BLaER1 (cell line): ENCODE measurements at regions not wholly inside any gene's neighbourhood (a gene's known extent, or its start where the extent isn't known, plus 50 kb on each side); places are given as distances from the start of the nearest gene placed in this dataset.

Experiments
- H3K27ac ChIP-seq: shearing (Covaris generic); formaldehyde crosslinking; 2 replicates; pipeline ENCODE4 v1.8.1; 2022
- H3K27me3 ChIP-seq: shearing (Covaris generic); formaldehyde crosslinking; 2 replicates; pipeline ENCODE4 v1.8.1; 2022
- H3K36me3 ChIP-seq: shearing (Covaris generic); formaldehyde crosslinking; 2 replicates; pipeline ENCODE4 v1.8.1; 2022
- H3K4me1 ChIP-seq: shearing (Covaris generic); formaldehyde crosslinking; 2 replicates; pipeline ENCODE4 v1.8.1; 2022
- H3K4me2 ChIP-seq: shearing (Covaris generic); formaldehyde crosslinking; 2 replicates; pipeline ENCODE4 v1.8.1; 2022
- H3K4me3 ChIP-seq: shearing (Covaris generic); formaldehyde crosslinking; 2 replicates; pipeline ENCODE4 v1.8.1; 2022
- H3K9ac ChIP-seq: shearing (Covaris generic); formaldehyde crosslinking; 2 replicates; pipeline ENCODE4 v1.8.1; 2022
- H3K9me3 ChIP-seq: shearing (Covaris generic); formaldehyde crosslinking; 2 replicates; pipeline ENCODE4 v1.8.1; 2022
- H4K20me1 ChIP-seq: shearing (Covaris generic); formaldehyde crosslinking; 2 replicates; pipeline ENCODE4 v1.8.1; 2022
- Cebpa-rat ChIP-seq: shearing (Covaris generic); IDR thresholded peaks from 2 replicates; pipeline ENCODE4 v1.8.1; 2022

- Histone ChIP-seq H4K20me1 (no peaks in the 10 kb centered on the region), H3K4me2 (no peak overlapping the region), H3K36me3 (no peaks in the 10 kb centered on the region)
Measured at GRCh38 chr1:182200025-182200812, 138.7 kb upstream of the ZNF648 start.

GRCh38 chr1:182198006-182198605 is 136.6 kb upstream of the ZNF648 start:
- Histone ChIP-seq H3K9me3 (no peaks in the 10 kb centered on the region), H3K4me1 (no peaks in the 10 kb centered on the region), H4K20me1 (no peaks in the 10 kb centered on the region), H3K36me3 (no peaks in the 10 kb centered on the region), H3K4me3 (no peak overlapping the region), H3K27ac (no peak overlapping the region), H3K9ac (no peak overlapping the region), H3K27me3 (no peaks in the 10 kb centered on the region), H3K4me2 (no peak overlapping the region)
- no peak for TF ChIP-seq Cebpa-rat

More at GRCh38 chr1:182200025-182200812, 138.7 kb upstream of the ZNF648 start:
- Histone ChIP-seq H3K4me1 (no peaks in the 10 kb centered on the region), H3K9ac (no peak overlapping the region), H3K9me3 (no peaks in the 10 kb centered on the region), H3K27me3 (no peaks in the 10 kb centered on the region), H3K4me3 (no peak overlapping the region), H3K27ac (no peak overlapping the region)
- 0 out of 2 replicates have a peak, but pooled peaks have one; percentile 6 for TF ChIP-seq Cebpa-rat

GRCh38 chr1:182196897-182197870 is 135.7 kb upstream of the ZNF648 start:
- no peak overlapping the region for H3K4me3 ChIP-seq
- H3K27me3 ChIP-seq, result no peaks in the 10 kb centered on the region
- no peaks in the 10 kb centered on the region for H3K4me1 ChIP-seq
- no peak overlapping the region for H3K9ac ChIP-seq
- H3K9me3 ChIP-seq, result no peaks in the 10 kb centered on the region
- H4K20me1 ChIP-seq, result no peaks in the 10 kb centered on the region
- no peaks in the 10 kb centered on the region for H3K36me3 ChIP-seq
- no peak overlapping the region for H3K27ac ChIP-seq
- no peak for TF ChIP-seq Cebpa-rat
- H3K4me2 ChIP-seq, result no peak overlapping the region

GRCh38 chr1:182195733-182196132 is 134.2 kb upstream of the ZNF648 start:
- H3K4me1 ChIP-seq, result no peaks in the 10 kb centered on the region
- H3K27me3 ChIP-seq, result no peaks in the 10 kb centered on the region
- H4K20me1 ChIP-seq, result no peaks in the 10 kb centered on the region
- no peak overlapping the region for H3K9ac ChIP-seq
- no peak overlapping the region for H3K27ac ChIP-seq
- no peaks in the 10 kb centered on the region for H3K36me3 ChIP-seq
- H3K4me2 ChIP-seq, result no peak overlapping the region
- no peak overlapping the region for H3K4me3 ChIP-seq
- no peaks in the 10 kb centered on the region for H3K9me3 ChIP-seq
- no peak for TF ChIP-seq Cebpa-rat

DNA sequence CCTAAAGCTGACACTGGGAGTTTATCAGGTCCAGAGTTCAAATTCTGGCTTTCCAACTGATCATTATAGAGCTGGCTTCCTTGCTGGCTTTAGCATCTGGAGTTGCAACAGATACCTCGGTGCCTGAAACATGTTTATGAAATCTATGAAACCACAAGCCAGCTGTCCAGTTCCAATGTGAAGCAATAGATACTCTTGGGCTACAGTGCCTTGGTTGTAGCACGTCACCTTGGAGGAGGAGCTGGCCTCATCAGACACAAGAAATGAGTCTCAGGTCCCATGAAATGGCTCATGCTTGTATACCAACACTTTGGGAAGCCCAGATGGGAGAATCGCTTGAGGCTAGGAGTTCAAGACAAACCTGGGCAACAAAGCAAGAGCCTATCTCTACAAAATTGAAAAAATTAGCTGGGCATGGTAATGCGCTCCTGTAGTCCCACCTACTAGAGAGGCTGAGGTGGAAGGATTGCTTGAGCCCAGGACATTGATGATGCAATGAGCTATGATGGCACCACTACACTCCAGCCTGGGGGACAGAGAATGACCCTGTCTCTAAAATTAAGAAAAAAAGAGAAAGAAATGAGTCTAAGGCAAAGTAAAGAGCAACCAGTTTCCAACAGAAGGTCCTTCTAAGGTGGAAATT is 132.5 kb upstream of the ZNF648 start:
- Histone ChIP-seq H3K4me2 (no peak overlapping the region), H3K27me3 (no peaks in the 10 kb centered on the region)

GRCh38 chr1:182192966-182193365 is 131.5 kb upstream of the ZNF648 start:
- Histone ChIP-seq H3K27me3 (no peaks in the 10 kb centered on the region), H3K4me1 (0 out of 2 replicates have a peak, but pooled peaks cover 4% of the 10 kb centered on the region), H3K9me3 (no peaks in the 10 kb centered on the region), H3K27ac (no peak overlapping the region), H4K20me1 (no peaks in the 10 kb centered on the region), H3K4me2 (no peak overlapping the region), H3K36me3 (no peaks in the 10 kb centered on the region), H3K9ac (no peak overlapping the region), H3K4me3 (no peak overlapping the region)
- TF ChIP-seq Cebpa-rat, result no peak

More for the DNA sequence above, 132.5 kb upstream of the ZNF648 start:
- H3K4me3 ChIP-seq, result no peak overlapping the region
- 0 out of 2 replicates have a peak, but pooled peaks cover 4% of the 10 kb centered on the region for H3K4me1 ChIP-seq
- H3K9me3 ChIP-seq, result no peaks in the 10 kb centered on the region
- TF ChIP-seq Cebpa-rat, result no peak
- H3K27ac ChIP-seq, result no peak overlapping the region
- H4K20me1 ChIP-seq, result no peaks in the 10 kb centered on the region
- no peak overlapping the region for H3K9ac ChIP-seq
- H3K36me3 ChIP-seq, result no peaks in the 10 kb centered on the region

- no peak overlapping the region for H3K9ac ChIP-seq
- H3K4me2 ChIP-seq, result no peak overlapping the region
- H3K27ac ChIP-seq, result no peak overlapping the region
- no peaks in the 10 kb centered on the region for H3K9me3 ChIP-seq
- no peaks in the 10 kb centered on the region for H3K27me3 ChIP-seq
- H4K20me1 ChIP-seq, result no peaks in the 10 kb centered on the region
- 0 out of 2 replicates have a peak, but pooled peaks cover 4% of the 10 kb centered on the region for H3K4me1 ChIP-seq
- no peak overlapping the region for H3K4me3 ChIP-seq
- TF ChIP-seq Cebpa-rat, result no peak
- H3K36me3 ChIP-seq, result no peaks in the 10 kb centered on the region
Measured at GRCh38 chr1:182192215-182192614, 130.7 kb upstream of the ZNF648 start.

DNA sequence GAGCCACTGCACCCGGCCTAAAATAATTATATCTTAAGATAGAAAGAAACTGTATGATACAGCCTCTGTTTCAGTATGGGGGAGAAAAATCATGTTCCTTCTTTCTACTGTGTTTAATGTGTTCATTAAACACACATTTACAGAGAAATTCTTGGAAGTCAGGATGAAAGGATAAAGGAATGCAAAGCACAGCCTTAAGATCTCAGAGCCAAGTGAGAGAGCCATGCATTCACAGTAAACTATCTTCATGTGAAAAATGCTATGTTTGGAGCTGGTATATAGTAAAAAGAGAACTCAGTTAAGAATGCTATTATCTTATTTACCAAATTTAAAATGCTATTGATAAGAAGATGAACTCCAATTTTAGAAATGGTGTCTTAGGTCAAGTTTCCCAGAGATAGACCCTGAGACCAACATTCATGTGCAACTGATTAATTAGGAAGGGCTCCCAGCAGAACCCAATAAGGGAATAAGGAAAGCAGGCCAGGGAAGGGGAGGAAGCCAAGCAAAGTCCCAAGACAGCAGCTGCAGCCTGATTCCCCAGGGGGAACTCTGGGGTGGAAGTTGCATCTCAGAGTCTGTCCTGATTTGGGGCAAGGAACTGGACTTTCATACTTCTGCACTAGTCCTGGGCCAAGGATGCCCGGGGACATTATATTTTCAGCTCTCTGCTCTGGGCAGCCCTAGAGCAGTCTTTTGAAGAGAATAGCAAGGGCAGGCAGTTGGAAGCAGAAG is 130.0 kb upstream of the ZNF648 start:
- Histone ChIP-seq H3K9me3 (no peaks in the 10 kb centered on the region), H3K36me3 (no peaks in the 10 kb centered on the region), H3K27me3 (no peaks in the 10 kb centered on the region), H3K4me3 (no peak overlapping the region), H3K4me1 (0 out of 2 replicates have a peak, but pooled peaks cover 4% of the 10 kb centered on the region), H4K20me1 (no peaks in the 10 kb centered on the region), H3K9ac (no peak overlapping the region), H3K4me2 (no peak overlapping the region), H3K27ac (no peak overlapping the region)
- no peak for TF ChIP-seq Cebpa-rat
